Renal cortex interstitium (tissue), 11 donors: ENCODE measurements at regions not wholly inside any gene's neighbourhood (a gene's known extent, or its start where the extent isn't known, plus 50 kb on each side); places are given as distances from the start of the nearest gene placed in this dataset.

Experiments used
- DNase-seq, 11 donors: peaks; one replicate each; pipeline ENCODE4 v3.0.0-alpha.2; 2013; ENCODE audit warnings: low read depth in 9 of 11, low spot score in 4 of 11; ENCODE audit errors: extremely low read depth in 1 of 11

DNA sequence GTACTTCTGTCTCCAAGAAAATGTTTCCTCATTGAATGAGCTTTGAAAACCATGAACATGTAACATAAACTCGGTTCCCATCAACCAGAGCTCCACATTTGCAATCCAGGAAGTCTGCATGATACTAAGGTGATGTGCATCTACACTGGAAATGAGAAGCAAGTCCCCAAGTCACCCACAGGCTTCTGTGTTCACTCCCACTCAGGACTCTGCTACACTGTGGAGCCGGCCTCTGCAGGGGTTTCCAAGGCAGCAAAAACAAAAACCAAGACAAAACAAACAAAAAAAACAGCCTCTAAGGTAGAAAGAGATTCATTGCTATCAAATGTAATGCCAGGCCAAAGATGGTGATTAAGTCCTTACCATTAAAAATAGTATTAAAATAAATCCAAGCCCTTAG lies 593.7 kb downstream of the IRX1 start:
- DNase-seq, result peak in 5 of 11 donors; percentile 15 to 59 (median 32)

DNA sequence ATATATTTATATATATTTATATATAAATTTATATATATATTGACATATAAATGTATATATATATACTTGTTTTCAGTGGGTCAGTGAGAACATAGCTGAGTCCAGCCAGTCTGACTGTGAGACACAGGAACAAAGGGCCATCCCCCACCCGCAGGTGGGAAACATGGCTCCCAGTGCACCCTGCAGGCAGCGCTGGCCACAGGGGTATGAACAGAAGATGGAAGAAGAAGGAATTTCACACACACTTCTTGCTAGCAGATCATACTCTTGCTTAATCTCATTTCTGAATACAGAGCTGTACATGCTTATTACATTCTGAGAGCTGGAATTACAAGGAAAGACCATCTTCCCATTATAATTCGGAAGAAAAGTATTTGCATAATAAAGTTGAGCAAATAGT lies 595.4 kb downstream of the IRX1 start:
- DNase-seq, result peak in 1 of 11 donors; percentile 19

GRCh38 chr5:4191703-4192102 lies 596.1 kb downstream of the IRX1 start:
- no peak for DNase-seq

- no peak for DNase-seq
Measured at GRCh38 chr5:4192111-4192510, 596.5 kb downstream of the IRX1 start.

DNA sequence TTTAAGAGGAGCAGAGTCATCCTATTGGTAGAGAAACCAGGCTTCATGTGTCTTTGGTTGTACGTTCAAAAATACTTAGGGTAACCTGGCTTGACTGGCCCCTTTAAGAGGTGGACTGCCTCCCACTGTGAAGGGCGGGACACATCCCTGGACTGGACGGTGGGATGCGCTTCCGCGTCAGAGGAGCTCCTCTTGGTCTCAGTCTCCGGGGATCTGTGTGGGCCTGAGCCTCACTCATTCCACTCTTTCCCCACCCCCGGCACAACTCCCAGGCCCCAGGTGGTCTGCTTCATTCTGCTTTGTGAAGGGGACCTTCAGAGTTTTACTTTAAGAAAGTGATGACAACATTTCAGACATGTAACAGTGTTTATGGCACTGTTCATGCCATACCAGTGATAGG lies 601.1 kb downstream of the IRX1 start:
- no peak for DNase-seq

GRCh38 chr5:4197151-4197550 lies 601.5 kb downstream of the IRX1 start:
- DNase-seq, result no peak

DNA sequence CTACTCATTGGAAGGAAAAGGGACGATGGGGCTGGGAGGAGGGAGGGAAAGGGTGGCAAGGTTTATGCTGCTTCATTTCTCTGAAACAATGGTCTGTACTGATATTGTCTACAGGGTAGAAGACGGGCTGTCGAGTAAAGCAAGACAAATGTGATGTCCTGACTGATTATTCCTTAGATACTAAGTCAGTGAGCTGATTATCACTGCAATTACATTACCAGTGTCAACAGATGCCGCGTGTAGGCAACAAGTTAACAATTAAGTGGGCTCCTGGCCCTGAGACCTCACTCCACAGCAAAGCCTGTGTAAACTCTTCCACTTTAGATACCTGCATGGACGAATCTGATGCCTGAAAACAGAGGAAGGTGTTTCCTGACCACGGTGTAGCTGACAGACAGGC lies 602.8 kb downstream of the IRX1 start:
- no peak for DNase-seq

- no peak for DNase-seq
Measured at GRCh38 chr5:4199049-4199841, 603.6 kb downstream of the IRX1 start.

DNA sequence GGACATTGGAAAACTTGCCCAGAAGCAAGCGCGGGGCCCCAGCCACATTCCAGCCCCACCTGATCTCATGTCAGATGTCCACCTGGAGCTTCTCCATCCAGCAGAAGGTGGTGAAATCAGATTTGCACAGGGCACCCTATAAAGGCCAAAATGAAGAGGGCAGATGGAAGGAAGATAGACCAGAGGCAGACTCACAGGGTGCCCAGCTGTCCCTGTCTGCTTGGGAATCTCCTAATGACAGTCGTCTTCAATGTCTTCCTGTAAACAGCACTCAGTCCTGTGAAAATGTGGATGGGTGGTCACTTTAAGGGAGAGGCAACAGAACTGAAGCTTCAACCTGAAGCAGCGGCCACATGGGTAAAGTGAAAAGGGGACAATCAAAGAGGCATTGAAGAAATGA lies 607.5 kb downstream of the IRX1 start:
- DNase-seq, result no peak

GRCh38 chr5:4204276-4205141 lies 608.9 kb downstream of the IRX1 start:
- no peak for DNase-seq

GRCh38 chr5:4205398-4205797 lies 609.8 kb downstream of the IRX1 start:
- no peak for DNase-seq

GRCh38 chr5:4206127-4206526 lies 610.5 kb downstream of the IRX1 start:
- no peak for DNase-seq

GRCh38 chr5:4207486-4207885 lies 611.9 kb downstream of the IRX1 start:
- no peak for DNase-seq

DNA sequence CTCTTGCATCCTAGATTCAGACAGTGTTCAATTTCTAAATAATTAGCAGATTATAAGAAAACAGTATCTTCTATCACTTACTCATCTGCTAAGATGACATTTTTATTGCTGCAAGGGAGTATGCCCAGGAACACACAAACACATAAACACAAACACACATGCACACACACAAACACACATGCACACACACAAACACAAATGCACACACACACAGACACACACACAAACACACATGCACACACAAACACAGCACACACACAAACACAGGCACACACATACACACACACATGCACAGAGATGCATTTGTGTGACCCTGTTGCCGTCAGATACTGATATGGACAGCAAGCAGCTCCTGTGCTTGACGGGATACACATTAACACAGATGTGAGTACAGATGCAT lies 612.9 kb downstream of the IRX1 start:
- no peak for DNase-seq

- no peak for DNase-seq
Measured at GRCh38 chr5:4208996-4209395, 613.4 kb downstream of the IRX1 start.

GRCh38 chr5:4212071-4212739 lies 616.6 kb downstream of the IRX1 start:
- no peak for DNase-seq

DNA sequence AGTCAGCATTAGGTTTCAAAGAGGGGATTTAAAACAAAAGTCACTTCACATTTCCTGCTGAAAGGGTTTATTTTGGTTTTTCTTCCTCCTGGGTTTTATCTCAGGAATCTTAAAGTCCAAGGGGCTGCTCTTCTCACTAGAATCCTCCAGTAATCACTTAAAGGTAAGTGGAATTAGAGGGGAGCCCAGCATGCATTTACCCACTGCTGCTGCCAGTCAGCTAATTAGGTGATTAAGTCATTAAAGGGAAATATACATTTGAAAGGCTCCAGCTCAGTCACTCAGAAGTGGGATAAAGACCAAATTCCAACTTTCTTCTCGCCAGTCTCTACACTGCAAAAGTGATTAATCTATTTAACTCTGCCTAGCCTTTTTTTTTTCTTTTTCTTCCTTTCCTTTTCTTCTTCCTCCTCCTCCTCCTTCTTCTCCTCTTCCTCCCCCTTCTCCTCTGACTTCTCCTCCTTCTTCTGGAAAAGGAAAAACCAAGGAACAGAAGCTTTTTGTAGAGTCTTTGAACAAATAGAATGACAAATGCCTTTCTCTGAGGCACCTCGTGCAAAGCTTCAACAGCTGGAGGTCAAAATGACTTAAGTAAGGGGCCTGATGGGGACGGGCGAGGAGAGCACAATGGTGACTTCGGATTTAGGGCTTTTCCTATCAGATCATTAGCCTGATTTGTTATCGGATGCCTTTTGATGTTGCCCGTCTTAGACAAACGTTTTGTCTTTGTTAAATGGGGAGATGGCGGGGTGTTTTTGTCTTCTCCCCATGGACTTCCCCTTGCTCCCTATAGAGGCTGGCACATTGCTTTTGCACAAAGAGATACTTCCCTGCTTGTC lies 617.6 kb downstream of the IRX1 start:
- no peak for DNase-seq

- no peak for DNase-seq
Measured at GRCh38 chr5:4215143-4215542, 619.5 kb downstream of the IRX1 start.

DNA sequence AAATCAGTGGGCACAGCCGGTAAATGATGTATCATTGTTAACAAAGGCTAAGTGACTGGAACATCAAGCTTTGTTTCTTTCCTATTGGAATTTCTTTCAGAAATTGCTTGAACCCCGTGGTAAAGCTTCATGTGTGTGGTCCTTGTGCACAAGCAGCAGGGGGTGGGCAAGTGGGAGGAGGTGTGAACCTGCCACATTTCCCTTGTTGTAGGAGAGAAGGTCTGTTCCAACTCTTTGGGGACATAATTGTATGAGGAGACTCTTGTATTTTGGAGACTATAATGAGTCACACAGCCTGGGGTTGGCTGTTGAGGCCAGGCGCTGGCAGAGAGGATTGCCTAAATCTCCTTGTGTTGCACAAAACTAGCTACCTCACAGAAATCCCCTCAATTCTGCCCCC lies 620.5 kb downstream of the IRX1 start:
- DNase-seq, result no peak
